Stimulated activated CD8-positive, alpha-beta memory T cell treated with anti-CD3 and anti-CD28 coated beads, Interleukin-4, amount 100 ng/mL, for 4 hours (primary cell): ENCODE measurements at regions not wholly inside any gene's neighbourhood (a gene's known extent, or its start where the extent isn't known, plus 50 kb on each side); places are given as distances from the start of the nearest gene placed in this dataset.
"Not testable (repeated sequence)": the region's sequence is repeated elsewhere in the genome, so short reads cannot be mapped to it uniquely, and the experiment has no call there.

Experiments used
- DNase-seq, 2 donors: peaks; one replicate each; pipeline ENCODE4 v3.0.0-alpha.2; 2020; ENCODE audit warnings: low read depth in 2 of 2, low spot score in 1 of 2

DNA sequence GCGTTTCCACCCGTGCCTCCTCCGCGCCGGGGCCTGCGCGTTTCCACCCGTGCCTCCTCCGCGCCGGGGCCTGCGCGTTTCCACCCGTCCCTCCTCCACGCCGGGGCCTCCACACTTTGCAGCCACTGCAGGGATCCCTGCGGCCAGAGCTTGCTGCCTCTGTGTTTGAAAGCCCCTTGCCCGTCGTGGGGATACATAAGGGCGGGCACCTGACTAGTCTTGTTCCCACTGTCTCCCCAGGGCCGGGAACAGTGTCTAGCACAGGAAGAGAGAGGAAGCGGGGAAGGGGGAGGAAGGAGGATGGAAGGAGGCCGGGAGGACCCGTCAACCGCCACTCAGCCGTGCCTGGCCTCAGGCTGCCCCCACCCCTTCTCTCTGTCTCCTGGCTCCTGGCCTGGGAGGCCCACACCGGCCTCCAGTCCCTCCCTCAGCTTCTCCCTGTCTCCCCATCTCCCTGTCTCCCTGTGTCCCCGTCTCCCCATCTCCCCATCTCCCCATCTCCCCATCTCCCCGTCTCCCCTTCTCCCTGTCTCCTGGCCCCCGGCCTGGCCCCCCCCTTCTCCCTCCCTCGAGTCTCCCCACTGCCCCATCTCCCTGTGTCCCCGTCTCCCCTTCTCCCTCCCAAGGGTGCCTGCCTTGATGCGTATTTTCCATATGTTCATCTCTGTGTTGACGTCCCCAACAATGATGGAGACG is 155.6 kb upstream of the ZNF469 start:
- not testable (repeated sequence) for DNase-seq

DNA sequence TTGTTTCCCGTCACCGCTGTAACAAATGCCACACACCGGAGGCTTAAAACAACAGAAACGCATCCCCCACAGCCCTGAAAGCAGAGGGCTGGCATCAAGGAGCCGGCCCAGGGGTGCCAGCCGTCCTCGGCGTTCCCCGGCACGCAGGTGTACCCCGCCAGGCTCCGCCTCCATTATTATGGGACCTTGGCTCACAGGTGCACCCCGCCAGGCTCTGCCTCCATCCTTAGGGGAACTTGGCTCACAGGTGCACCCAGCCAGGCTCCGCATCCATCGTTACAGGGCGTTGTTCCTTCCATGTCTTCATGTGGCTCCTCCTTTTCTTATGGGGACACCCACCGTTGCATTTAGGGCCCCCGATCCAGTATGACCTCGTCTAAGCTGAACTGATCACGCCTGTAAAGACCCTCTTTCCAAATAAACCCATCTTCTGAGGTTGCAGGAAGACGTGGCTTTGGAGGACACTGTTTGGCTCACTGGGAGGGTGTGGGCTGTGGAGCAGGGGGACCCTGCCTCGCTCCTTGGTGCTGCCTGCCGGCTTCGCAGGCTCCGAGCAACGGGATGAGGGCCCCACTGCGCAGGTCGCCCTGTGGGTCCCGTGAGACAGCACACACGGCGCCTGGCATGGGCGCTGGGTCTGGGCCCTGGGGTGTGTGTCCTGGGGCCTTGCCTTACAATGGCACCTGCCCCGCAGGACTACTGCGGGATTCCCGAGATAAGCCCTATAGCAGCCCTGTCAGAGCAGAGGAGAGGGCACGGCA is 154.9 kb upstream of the ZNF469 start:
- DNase-seq, result not testable (repeated sequence)

DNA sequence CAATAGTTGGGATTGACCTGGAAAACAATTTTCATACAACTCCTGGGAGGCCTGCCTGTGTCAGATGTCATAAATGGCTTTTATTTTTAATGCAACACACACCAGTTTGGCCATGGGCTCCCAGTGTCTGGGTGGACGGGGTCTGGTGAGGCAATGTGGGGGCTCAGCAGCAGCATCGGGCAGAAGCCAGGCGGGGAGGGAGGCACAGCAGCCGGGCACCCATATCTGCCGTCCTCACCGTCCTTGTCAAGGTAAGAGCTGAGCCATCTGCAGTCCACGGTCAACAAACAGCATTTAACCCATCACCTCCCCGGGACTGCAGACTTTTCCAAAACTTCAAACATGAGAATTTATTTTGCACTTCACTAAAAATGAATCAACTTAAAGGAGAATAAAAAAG is 154.0 kb upstream of the ZNF469 start:
- DNase-seq, result not testable (repeated sequence)

- not testable (repeated sequence) for DNase-seq
These were observed 153.0 kb upstream of the ZNF469 start for GRCh38 chr16:88229710-88230109.

GRCh38 chr16:88230276-88230966 is 152.3 kb upstream of the ZNF469 start:
- DNase-seq, result not testable (repeated sequence)

- not testable (repeated sequence) for DNase-seq
These were observed 151.7 kb upstream of the ZNF469 start for GRCh38 chr16:88230967-88231615.

DNA sequence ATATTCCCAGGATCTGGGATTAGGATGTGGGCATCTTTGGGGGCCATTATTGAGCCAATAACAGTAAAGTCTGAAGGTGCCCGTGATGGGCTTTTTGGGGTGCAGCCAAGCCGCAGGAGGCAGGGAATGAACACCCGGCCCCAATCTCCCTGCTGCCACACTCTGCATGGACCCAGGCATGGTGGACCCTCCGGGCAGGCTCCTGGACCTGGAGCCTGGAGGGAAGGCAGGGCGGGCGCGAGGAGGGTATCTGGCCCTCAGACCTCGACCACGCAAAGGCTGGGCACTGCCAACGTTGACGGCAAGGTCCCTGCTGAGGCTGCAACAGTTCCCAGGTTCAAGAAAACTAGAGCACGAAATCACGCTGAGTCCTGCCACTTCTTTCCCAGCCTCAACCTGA is 150.9 kb upstream of the ZNF469 start:
- DNase-seq, result not testable (repeated sequence)

GRCh38 chr16:88232401-88233258 is 150.1 kb upstream of the ZNF469 start:
- DNase-seq, result not testable (repeated sequence)

GRCh38 chr16:88233621-88234420 is 148.9 kb upstream of the ZNF469 start:
- not testable (repeated sequence) for DNase-seq

DNA sequence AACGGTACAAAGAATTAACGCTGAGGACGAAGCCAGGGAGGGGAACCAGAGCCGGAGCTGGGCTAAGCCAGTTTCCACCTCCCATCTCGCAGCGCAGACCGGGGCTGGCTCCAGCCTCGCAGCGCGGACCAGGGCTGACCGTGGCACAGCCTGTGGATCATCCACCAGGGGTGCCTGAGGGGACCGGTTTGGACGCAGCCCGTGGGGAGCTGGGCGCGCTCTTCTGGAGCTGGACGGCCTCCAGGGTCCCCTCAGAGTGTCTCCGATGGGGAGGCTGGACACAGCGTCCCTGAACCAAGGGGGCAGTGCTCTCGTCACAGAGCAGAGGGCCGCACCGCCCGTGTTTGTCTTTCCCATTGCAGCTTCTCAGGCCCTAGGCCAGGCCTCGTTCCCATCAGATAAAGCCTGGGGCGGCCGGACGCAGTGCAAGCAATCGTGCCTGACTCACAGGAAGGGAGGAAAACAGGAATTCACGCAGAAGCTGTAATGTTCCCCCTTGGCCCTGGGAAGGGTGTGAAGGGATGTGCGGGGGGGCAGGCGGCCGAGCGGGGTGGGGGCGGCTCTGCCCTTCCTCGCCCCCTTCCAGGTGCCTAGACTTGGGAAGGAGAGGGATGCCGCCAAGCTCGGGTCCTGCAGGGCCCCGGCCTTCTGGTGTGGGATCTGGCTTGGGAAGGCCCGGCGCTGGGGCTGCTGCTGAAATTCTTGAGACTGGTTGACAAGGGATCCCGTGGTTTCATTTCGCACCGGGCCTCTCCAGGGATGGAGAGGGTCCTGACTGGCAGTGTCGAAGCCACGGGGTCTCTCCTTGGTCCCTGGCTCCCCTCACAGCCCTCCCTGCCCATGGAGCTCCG is 148.1 kb upstream of the ZNF469 start:
- not testable (repeated sequence) for DNase-seq

DNA sequence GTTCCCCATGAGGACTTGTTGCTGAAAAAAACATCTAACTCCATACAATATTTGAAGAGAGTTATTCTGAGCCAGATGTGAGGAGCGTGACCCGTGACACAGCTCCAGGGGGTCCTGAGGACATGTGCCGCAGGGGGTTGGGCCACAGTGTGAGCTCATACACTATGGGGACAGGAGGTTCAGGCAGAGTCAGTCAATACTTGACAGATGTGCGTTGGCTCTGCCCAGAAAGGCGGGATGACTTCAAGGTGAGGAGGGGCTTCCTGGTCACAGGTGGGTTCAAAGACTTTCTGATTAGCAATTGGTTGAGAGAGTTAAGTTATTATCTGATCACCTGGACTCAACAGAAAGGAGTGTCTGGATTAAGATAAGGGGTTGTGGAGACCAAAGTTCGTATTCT is 147.1 kb upstream of the ZNF469 start:
- DNase-seq, result not testable (repeated sequence)

DNA sequence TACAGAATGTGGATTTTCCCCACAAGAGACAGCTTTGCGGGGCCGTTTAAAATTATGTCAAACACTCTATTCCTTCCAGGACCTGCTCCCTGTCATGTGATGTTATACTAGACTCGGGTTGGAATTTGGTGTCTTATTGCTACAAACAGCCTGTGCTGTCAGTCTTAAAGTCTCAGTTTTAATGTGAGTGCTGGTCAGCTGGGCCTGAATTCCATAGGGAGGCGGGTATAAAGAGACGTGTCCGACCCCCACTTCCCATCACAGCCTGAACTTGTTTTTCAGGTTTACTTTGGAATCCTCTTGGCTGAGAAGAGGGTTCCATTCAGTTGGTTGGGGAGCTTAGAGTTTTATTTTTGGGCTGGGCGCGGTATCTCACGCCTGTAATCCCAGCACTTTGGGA is 146.5 kb upstream of the ZNF469 start:
- not testable (repeated sequence) for DNase-seq

- not testable (repeated sequence) for DNase-seq
These were observed 145.4 kb upstream of the ZNF469 start for GRCh38 chr16:88237314-88237713.

DNA sequence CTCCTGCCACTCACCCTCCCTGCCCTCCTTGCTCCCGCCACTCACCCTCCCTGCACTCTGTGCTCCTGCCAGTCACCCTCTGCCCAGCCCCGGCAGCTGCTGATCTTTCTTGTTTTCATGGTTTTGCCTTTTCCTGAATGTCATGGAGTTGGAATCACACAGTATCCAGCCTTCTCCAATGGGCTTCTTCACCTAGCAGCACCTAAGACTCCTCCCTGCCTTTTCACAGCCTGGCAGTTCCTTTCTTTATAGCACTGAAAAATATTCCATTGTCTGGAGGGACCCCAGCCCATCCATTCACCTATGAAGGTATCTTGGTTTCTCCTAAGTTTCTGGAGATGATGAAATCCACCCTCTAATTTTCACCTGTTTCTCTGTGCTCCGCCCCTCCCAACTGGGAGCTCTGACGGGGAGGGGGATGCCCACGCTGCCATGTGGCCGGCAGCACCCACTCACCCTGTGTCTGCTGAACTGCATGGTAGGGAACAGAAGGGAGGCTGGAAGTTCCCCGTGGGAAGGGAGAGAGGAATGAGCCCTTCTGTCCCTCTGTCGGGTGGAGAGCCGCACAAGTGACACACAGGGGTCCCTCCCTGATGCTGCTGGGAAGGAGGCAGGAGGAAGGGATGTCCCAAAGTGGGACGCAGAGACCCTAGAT is 144.9 kb upstream of the ZNF469 start:
- not testable (repeated sequence) for DNase-seq

DNA sequence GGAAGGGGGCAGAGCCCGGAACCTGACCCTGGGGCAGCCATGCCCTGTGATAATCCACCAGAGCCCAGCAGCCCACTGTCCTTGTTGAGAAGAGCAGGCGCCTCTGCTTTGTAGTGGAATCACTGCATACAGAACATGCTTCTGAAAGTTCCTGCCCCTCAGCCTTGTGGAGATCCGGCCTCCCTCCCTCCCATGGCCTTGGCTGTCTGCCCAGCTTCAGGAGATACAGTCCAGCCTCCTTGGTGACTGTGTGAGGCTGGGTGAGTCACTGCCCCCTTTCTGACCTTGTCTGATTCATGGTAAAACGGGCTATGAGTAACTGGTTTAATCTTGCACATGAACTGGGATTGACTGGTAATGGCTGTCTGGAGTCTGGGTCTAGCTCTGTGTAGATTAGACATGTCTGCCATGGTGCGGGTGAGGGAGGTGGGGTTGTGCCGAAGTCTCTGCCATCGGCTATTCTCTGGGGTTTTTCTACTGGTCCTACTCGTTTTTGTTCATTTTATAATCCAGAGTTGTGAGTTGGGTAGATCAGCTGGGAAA is 144.0 kb upstream of the ZNF469 start:
- not testable (repeated sequence) for DNase-seq

GRCh38 chr16:88240118-88240517 is 142.6 kb upstream of the ZNF469 start:
- DNase-seq, result not testable (repeated sequence)

DNA sequence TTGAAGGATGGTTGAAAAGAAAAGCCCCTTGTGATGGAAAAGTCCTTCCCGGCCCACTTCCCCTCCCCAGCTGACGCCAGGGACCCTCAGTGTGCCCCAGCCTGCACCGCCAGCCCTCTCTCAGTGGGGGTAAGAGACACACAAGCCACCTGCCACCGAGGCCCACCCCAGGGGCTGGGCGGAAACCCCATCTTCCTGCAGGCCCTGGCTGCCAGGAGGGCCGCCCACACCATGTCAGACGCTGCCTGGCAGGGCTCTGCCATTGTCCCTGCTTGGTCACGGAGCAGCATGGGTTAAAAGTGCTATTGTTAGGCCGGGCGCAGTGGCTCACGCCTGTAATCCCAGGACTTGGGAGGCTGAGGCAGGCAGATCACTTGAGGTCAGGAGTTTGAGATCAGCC is 142.0 kb upstream of the ZNF469 start:
- DNase-seq, result not testable (repeated sequence)
